ENCODE measurements at regions not wholly inside any gene's neighbourhood (a gene's known extent, or its start where the extent isn't known, plus 50 kb on each side); places are given as distances from the start of the nearest gene placed in this dataset.

- H3K4me2 ChIP-seq (ENCODE audit: low read length), result no peak overlapping the region
- DNase-seq, result no peak
- H3K36me3 ChIP-seq (ENCODE audit: control insufficient read depth in 1 of 2, insufficient read depth in 2 of 2, low read length in 2 of 2), result no peaks in the 10 kb centered on the region
- no peak overlapping the region for H2AK5ac ChIP-seq (ENCODE audit: low read length)
- H4K8ac ChIP-seq (ENCODE audit: low read depth, low read length), result no peak overlapping the region
- peaks cover 0 to 5% of the 10 kb centered on the region in 2 experiments for H3K4me1 ChIP-seq (ENCODE audit: control insufficient read depth in 1 of 2, insufficient read depth in 2 of 2, low read length in 2 of 2)
- H3K18ac ChIP-seq (ENCODE audit: low read length), result no peak overlapping the region
- no CpG with 5 or more reads among the region's 1 CpG for WGBS (ENCODE audit: extremely low coverage, insufficient coverage, insufficient read length)
- no peak overlapping the region for H3K23ac ChIP-seq (ENCODE audit: low read length)
- no peaks in the 10 kb centered on the region for H3K27me3 ChIP-seq (ENCODE audit: insufficient read depth, low read length)
- no peak overlapping the region for H3K9ac ChIP-seq (ENCODE audit: low read length)
- no peak overlapping the region for H4K12ac ChIP-seq (ENCODE audit: low read depth, low read length)
- H3K27ac ChIP-seq (ENCODE audit: low read depth, low read length), result no peak overlapping the region
- H2BK120ac ChIP-seq (ENCODE audit: insufficient read depth, low read length, poor library complexity), result peak overlapping the region; percentile 51
- no peak overlapping the region for H3K4ac ChIP-seq (ENCODE audit: low read depth, low read length)
- no peaks in the 10 kb centered on the region for H3K79me2 ChIP-seq (ENCODE audit: control insufficient read depth, insufficient read depth, low read length, poor library complexity)
- H2BK5ac ChIP-seq (ENCODE audit: low read depth, low read length, poor library complexity), result no peak overlapping the region
- H2AFZ ChIP-seq (ENCODE audit: insufficient read depth, low read length, poor library complexity), result no peak overlapping the region
- no peak overlapping the region for H3K4me3 ChIP-seq (ENCODE audit: low read depth, low read length)
- no peaks in the 10 kb centered on the region for H3K9me3 ChIP-seq (ENCODE audit: insufficient read depth, low read depth, low read length)
- no peak overlapping the region for H2BK12ac ChIP-seq (ENCODE audit: low read length)
- H3K14ac ChIP-seq (ENCODE audit: low read length), result no peak overlapping the region
- no peak overlapping the region for H4K91ac ChIP-seq (ENCODE audit: low read depth, low read length)
- peaks cover 8% of the 10 kb centered on the region for H3K79me1 ChIP-seq (ENCODE audit: low read length)
These were observed 156.3 kb downstream of the GASK1B start for GRCh38 chr4:158016511-158016910.

- no CpG with 5 or more reads among the region's 3 CpGs for WGBS (ENCODE audit: extremely low coverage, insufficient coverage, insufficient read length)
- Histone ChIP-seq H4K8ac (ENCODE audit: low read depth, low read length) (no peak overlapping the region), H3K79me2 (ENCODE audit: control insufficient read depth, insufficient read depth, low read length, poor library complexity) (no peaks in the 10 kb centered on the region), H3K27me3 (ENCODE audit: insufficient read depth, low read length) (no peaks in the 10 kb centered on the region), H3K4me2 (ENCODE audit: low read length) (no peak overlapping the region), H3K79me1 (ENCODE audit: low read length) (peaks cover 7% of the 10 kb centered on the region), H2BK12ac (ENCODE audit: low read length) (no peak overlapping the region), H3K4ac (ENCODE audit: low read depth, low read length) (no peak overlapping the region), H3K18ac (ENCODE audit: low read length) (no peak overlapping the region), H3K9ac (ENCODE audit: low read length) (no peak overlapping the region), H3K4me3 (ENCODE audit: low read depth, low read length) (no peak overlapping the region), H3K4me1 (ENCODE audit: control insufficient read depth in 1 of 2, insufficient read depth in 2 of 2, low read length in 2 of 2) (peaks cover 0 to 7% of the 10 kb centered on the region in 2 experiments), H3K27ac (ENCODE audit: low read depth, low read length) (peak overlapping the region; percentile 84), H3K9me3 (ENCODE audit: insufficient read depth, low read depth, low read length) (no peaks in the 10 kb centered on the region), H4K12ac (ENCODE audit: low read depth, low read length) (no peak overlapping the region), H3K23ac (ENCODE audit: low read length) (no peak overlapping the region), H3K36me3 (ENCODE audit: control insufficient read depth in 1 of 2, insufficient read depth in 2 of 2, low read length in 2 of 2) (no peaks in the 10 kb centered on the region), H2BK120ac (ENCODE audit: insufficient read depth, low read length, poor library complexity) (peak overlapping the region; percentile 36), H2BK5ac (ENCODE audit: low read depth, low read length, poor library complexity) (peak overlapping the region; percentile 67), H2AK5ac (ENCODE audit: low read length) (no peak overlapping the region), H3K14ac (ENCODE audit: low read length) (no peak overlapping the region), H2AFZ (ENCODE audit: insufficient read depth, low read length, poor library complexity) (no peak overlapping the region), H4K91ac (ENCODE audit: low read depth, low read length) (peak overlapping the region; percentile 32)
- peak in 1 of 2 donors; percentile 40 for DNase-seq
These were observed 157.6 kb downstream of the GASK1B start for GRCh38 chr4:158015241-158015640.

GRCh38 chr4:158013858-158014257 is 159.0 kb downstream of the GASK1B start:
- peak in 1 of 2 donors; percentile 47 for DNase-seq
- Histone ChIP-seq H3K23ac (ENCODE audit: low read length) (no peak overlapping the region), H3K18ac (ENCODE audit: low read length) (no peak overlapping the region), H2BK120ac (ENCODE audit: insufficient read depth, low read length, poor library complexity) (no peak overlapping the region), H4K91ac (ENCODE audit: low read depth, low read length) (no peak overlapping the region), H3K36me3 (ENCODE audit: control insufficient read depth in 1 of 2, insufficient read depth in 2 of 2, low read length in 2 of 2) (no peaks in the 10 kb centered on the region), H4K8ac (ENCODE audit: low read depth, low read length) (no peak overlapping the region), H2AK5ac (ENCODE audit: low read length) (no peak overlapping the region), H3K27ac (ENCODE audit: low read depth, low read length) (no peak overlapping the region), H2BK5ac (ENCODE audit: low read depth, low read length, poor library complexity) (no peak overlapping the region), H3K4me1 (ENCODE audit: control insufficient read depth in 1 of 2, insufficient read depth in 2 of 2, low read length in 2 of 2) (peaks cover 0 to 10% of the 10 kb centered on the region in 2 experiments), H3K4ac (ENCODE audit: low read depth, low read length) (no peak overlapping the region), H3K79me1 (ENCODE audit: low read length) (peaks cover 13% of the 10 kb centered on the region), H3K14ac (ENCODE audit: low read length) (no peak overlapping the region), H2BK12ac (ENCODE audit: low read length) (no peak overlapping the region), H3K9me3 (ENCODE audit: insufficient read depth, low read depth, low read length) (no peaks in the 10 kb centered on the region), H3K4me3 (ENCODE audit: low read depth, low read length) (no peak overlapping the region), H2AFZ (ENCODE audit: insufficient read depth, low read length, poor library complexity) (no peak overlapping the region), H3K27me3 (ENCODE audit: insufficient read depth, low read length) (no peaks in the 10 kb centered on the region), H3K4me2 (ENCODE audit: low read length) (no peak overlapping the region), H3K79me2 (ENCODE audit: control insufficient read depth, insufficient read depth, low read length, poor library complexity) (peaks cover 2% of the 10 kb centered on the region), H4K12ac (ENCODE audit: low read depth, low read length) (no peak overlapping the region), H3K9ac (ENCODE audit: low read length) (no peak overlapping the region)

- Histone ChIP-seq H3K14ac (ENCODE audit: low read length) (no peak overlapping the region), H3K27ac (ENCODE audit: low read depth, low read length) (peak overlapping the region; percentile 55), H2AFZ (ENCODE audit: insufficient read depth, low read length, poor library complexity) (no peak overlapping the region), H3K4me3 (ENCODE audit: low read depth, low read length) (no peak overlapping the region), H3K9me3 (ENCODE audit: insufficient read depth, low read depth, low read length) (no peaks in the 10 kb centered on the region), H3K9ac (ENCODE audit: low read length) (no peak overlapping the region), H3K79me1 (ENCODE audit: low read length) (peaks cover 16% of the 10 kb centered on the region), H3K18ac (ENCODE audit: low read length) (no peak overlapping the region), H2AK5ac (ENCODE audit: low read length) (no peak overlapping the region), H2BK12ac (ENCODE audit: low read length) (no peak overlapping the region), H4K8ac (ENCODE audit: low read depth, low read length) (no peak overlapping the region), H3K36me3 (ENCODE audit: control insufficient read depth in 1 of 2, insufficient read depth in 2 of 2, low read length in 2 of 2) (no peaks in the 10 kb centered on the region), H3K27me3 (ENCODE audit: insufficient read depth, low read length) (no peaks in the 10 kb centered on the region), H2BK120ac (ENCODE audit: insufficient read depth, low read length, poor library complexity) (no peak overlapping the region), H4K91ac (ENCODE audit: low read depth, low read length) (no peak overlapping the region), H3K4ac (ENCODE audit: low read depth, low read length) (no peak overlapping the region), H4K12ac (ENCODE audit: low read depth, low read length) (no peak overlapping the region), H3K4me1 (ENCODE audit: control insufficient read depth in 1 of 2, insufficient read depth in 2 of 2, low read length in 2 of 2) (peaks cover 0 to 7% of the 10 kb centered on the region in 2 experiments), H3K79me2 (ENCODE audit: control insufficient read depth, insufficient read depth, low read length, poor library complexity) (peaks cover 2% of the 10 kb centered on the region), H2BK5ac (ENCODE audit: low read depth, low read length, poor library complexity) (no peak overlapping the region), H3K23ac (ENCODE audit: low read length) (no peak overlapping the region), H3K4me2 (ENCODE audit: low read length) (no peak overlapping the region)
- no peak for DNase-seq
- WGBS (ENCODE audit: extremely low coverage, insufficient coverage, insufficient read length), result no CpG with 5 or more reads among the region's 5 CpGs
These were observed 162.5 kb downstream of the GASK1B start for GRCh38 chr4:158010361-158010760.

All from trophoblast cell (in vitro differentiated cells and primary cell).